GM19395 (cell line): ENCODE measurements at regions not wholly inside any gene's neighbourhood (a gene's known extent, or its start where the extent isn't known, plus 50 kb on each side); places are given as distances from the start of the nearest gene placed in this dataset.
"Not testable (repeated sequence)": the region's sequence is repeated elsewhere in the genome, so short reads cannot be mapped to it uniquely, and the experiment has no call there.

Experiments used
- ATAC-seq: cut with Tn5 transposase; IDR thresholded peaks from one replicate; pipeline ENCODE4 v1.9.1; 2021; ENCODE audit warnings: mild to moderate bottlenecking, moderate library complexity; ENCODE audit not compliant: unreplicated experiment

DNA sequence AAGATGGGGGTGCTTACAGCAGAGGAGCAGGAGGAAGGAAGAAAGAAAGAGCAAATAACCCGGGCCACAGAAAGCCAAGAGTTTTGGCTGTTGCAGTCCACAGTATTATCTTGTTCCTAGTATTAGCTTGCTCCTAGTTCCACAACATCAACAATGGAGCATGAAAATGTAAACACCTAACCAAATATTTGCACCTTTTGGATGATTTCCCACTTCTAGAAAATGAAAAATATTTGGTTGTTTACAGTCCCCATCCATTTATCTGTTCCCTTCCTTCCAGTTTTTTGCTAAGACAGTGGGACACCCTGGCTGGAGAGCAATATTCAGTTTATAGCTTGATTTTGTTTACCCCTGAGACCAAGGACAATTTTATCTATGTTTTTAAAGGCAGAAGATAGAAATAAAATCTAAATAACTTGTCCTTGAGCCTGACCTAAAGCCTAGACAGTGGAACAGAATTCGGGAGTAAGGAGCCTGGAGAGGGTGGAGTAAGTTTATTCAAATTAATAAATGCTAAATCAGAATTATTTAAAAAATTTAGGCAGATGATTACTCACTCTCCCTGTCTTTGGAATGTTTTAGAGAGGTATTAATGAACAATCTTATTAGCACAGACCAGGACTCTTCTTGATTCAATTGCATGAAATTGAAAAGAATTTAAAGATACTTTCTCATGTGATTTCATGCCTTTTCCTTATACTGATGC is 51.6 kb downstream of the RESF1 start:
- ATAC-seq: no peak

DNA sequence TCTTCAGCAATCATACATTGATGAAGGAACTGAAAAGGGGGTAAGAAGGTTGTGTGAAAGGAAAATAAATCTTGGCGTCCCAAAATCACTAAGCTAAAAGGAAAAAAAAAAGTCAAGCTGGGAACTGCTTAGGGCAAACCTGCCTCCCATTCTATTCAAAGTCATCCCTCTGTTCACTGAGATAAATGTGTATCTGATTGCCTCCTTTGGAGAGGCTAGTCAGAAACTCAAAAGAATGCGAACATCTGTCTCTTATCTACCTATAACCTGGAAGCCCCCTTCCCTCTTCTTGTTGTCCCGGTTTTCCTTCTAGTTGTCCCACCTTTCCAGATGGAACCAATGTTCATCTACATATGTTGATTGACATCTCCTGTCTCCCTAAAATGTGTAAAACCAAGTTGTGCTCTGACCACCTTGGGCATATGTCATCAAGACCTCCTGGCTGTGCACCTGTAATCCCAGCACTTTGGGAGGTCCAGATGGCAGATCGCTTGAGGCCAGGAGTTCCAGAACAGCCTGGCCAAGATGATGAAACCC is 53.1 kb downstream of the RESF1 start:
- no peak for ATAC-seq

DNA sequence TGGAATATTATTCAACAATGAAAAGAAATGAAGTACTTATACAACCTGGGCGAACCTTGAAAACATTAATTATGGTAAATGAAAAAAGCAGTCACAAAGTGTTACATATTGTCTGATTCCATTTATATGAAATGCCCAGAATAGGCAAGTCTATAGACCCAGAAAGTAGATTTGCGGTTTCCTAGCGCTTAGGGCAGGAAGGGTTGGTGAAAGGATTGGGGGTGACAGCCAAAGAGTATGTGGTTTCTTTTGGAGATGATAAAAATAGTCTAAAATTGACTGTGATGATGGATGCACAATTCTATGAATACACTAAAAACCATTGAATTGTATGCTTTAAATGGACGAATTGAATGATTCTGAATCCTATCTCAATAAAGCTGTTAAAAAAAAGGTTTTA is 55.8 kb downstream of the RESF1 start:
- no peak for ATAC-seq

DNA sequence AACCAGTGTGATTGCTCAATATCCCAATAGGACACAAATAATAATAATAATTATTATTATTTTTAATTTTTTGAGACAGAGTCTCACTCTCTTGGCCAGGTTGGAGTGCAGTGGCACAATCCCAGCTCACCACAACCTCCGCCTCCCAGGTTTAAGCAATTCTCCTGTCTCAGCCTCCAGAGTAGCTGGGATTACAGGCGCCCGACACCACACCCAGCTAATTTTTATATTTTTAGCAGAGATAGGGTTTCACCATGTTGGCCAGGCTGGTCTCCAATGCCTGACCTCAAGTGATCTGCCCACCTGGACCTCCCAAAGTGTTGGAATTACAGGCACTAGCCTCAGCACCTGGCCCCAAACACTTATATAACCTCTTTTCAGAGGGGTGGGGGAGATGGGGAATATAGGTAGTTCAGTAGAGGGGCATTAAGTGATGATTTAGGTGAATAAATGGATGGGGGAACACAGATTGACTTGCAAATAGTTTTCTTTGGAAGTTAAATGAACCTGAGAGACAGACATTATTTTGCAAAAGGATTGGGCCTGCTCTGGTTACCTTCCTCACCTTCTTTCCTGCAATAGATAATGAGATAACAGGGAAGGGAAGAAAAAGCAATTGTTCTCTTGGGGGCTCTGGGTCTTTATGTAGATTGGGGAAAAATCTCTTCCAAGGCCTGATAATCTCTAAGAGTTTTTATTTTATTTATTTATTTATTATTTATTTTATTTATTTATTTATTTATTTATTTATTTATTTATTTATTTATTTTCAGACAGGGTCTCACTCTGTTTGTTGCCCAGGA is 57.7 kb downstream of the RESF1 start:
- no peak for ATAC-seq

DNA sequence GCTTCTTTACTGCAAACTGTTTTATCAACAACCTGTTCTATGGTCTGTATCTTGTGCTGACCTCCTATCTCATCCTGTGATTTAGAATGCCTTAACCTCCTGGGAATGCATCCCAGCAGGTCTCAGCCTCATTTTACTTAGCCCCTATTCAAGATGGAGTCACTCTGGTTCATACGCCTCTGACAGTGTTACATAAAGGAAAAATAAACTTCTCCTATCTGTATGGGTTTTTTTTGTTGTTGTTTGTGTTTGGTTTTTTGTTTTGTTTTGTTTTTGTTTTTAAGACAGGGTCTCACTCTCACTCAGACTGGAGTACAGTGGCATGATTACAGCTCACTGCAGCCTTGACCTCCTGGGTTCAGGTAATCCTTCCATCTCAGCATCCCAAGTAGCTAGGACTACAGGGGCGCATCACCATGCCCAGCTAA is 62.1 kb downstream of the RESF1 start:
- ATAC-seq: no peak

DNA sequence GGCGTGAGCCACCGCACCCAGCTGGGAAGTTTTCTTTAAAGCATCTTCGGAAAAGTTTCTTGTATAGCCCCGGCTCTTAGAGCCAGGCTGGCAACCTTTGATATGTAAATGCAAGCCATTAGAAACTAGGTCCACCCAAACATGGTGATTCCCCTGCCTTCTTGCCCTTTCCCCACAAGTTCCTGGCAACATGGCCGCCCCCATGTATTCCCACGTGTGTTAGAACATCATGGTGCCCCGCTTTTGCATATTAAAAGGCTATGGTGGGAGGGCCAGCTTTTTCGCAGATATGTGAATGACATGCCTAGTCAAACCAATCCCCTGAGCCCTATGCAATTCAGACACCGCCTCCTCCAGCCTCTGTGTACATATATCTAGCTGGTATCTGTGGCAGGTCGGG is 63.2 kb downstream of the RESF1 start:
- not testable (repeated sequence) for ATAC-seq

DNA sequence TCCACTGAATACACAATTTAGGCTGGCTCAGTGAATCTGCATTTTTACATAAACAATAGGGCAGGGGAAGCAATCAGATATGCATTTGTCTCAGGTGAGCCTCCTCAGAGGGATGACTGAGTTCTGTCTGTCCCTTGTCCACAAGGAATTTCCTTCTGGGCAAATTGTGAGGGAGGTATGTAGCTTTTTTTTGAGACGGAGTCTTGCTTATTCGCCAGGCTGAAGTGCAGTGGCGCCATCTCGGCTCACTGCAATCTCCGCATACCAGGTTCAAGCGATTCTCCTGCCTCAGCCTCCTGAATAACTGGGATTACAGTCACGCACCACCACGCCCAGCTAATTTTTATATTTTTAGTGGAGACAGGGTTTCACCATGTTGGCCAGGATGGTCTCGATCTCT is 64.6 kb downstream of the RESF1 start:
- ATAC-seq: not testable (repeated sequence)

DNA sequence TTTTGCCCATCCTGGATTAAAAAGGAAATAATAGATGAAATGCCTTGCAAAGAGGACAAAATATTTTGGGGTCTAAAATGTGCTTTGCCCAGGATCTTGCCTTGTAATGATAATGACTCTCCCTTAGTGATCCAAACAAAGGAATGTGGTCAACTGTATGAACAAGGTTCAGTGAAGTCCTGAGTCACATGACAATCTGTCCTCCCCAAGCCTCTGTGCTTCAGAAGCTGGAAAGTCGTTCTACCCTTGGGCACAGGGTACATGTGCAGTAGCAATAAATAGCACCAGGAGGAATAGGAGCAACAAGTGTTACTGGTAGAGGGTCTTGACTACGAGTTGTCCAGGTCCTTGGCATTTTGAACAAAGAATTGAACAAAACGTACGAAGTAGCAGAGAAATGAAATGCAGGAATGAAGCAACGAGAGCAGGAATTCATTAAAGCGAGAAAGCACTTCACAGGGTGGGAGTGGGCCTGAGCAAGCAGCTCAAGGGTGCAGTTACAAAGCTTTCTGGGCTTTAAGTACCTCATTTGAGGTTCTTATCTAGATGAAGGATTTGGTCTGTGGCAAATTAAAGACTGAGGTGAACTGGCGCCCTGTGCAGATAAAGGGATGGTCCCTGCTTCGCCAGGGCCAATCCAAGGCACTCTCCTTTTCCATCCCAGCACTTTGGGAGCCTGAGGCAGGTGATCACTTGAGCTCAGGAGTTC is 65.8 kb downstream of the RESF1 start:
- ATAC-seq: no peak

DNA sequence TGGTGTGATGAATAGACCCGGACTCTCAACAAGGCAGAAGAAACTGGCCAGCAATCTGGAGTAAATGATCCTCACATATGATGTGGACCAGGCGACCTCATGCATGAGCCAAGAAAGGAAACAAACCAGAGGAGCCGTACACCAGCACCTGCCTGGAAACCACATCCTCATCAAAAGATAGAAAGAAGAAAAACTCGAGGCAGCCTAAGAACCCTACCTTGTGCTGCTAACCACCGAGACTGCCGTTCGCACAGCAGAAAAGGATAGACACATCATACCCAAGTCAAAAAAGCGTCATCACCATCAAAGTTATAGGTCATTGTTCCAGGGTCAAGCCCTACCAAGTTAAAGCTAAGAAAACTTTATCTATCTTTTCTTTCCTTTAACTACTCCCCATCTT is 66.7 kb downstream of the RESF1 start:
- peak; percentile 90 for ATAC-seq

DNA sequence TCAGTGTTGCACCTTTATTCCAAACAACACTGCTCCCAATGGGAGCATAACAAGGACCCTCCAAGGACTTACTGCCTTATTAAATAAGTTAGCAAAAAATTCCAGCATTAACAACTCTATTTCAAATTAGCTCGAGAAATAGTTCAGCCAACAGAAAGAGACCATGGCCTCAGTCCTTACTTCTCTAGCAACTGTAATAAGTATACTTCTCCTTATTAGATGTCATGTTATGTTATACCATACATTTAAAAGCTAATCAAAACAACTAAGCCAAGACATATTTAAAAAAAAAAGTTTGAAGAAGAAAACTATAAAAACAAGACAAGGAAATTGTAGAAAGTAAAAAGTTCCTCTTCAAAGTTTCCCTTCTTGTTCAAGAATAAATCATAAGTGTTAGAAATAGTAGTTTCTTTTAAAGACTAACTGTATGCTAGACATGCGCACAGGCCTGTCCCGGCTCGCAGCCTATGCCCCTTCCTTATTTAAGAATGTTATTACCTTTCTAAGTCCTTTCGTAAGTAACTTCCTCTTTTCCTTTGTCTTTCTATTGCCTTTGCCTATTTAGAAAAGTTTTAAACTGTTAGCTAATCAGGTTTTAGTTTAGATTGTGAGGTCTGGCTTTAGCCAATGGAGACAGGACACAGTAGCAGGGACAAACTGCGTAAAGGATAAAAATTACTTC is 68.6 kb downstream of the RESF1 start:
- ATAC-seq: no peak

DNA sequence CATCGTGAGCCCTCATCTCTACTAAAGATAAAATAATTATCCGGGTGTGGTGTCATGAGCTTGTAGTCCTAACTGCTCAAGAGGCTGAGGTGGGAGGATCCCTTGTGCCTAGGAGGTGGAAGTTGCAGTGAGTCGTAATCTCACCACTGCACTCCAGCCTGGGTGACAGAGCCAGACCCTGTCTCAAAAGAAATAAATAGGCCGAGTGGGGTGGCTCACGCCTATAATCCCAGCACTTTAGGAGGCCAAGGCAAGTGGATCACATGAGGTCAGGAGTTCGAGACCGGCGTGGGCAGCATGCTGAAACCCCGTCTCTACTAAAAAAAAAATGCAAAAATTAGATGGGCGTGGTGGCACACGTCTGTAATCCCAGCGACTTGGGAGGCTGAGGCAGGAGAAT is 70.9 kb downstream of the RESF1 start:
- ATAC-seq: no peak

DNA sequence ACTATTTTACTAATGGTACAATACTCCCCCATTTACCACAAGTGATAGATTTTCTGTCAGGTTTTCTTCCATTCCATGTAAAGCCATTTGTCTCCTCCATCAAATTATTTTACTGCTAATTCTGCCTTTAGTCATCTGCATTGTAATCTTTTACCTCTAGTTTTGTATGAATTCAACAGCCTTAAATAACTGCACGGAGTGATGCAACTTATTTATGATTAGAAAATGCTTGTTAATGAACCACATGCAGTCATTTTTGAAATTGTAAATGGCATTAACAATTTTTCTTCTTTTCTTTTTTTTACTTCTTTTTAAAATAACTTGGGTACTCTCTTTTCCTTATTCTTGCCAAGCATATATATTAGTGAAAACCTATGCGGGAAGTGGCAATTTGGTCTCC is 71.5 kb downstream of the RESF1 start:
- no peak for ATAC-seq

DNA sequence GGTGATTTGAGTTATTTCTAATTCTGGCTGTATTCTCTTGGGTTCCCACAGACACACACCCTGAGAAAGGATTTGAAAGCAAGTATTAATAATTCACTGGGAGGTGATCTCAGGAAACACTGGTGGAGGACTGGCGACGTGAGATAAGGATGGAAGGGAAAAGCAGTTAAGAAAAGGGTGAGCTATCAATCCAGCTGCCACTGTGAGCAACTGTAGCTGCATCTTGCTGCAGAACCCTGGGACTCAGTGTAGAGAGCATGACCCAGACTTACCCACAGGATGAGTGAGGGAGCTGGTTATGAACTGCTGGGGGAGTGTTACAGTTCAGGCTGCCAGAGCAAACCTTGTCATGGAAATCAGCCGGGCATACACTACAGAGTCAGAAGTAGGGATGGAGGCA is 71.9 kb downstream of the RESF1 start:
- no peak for ATAC-seq

DNA sequence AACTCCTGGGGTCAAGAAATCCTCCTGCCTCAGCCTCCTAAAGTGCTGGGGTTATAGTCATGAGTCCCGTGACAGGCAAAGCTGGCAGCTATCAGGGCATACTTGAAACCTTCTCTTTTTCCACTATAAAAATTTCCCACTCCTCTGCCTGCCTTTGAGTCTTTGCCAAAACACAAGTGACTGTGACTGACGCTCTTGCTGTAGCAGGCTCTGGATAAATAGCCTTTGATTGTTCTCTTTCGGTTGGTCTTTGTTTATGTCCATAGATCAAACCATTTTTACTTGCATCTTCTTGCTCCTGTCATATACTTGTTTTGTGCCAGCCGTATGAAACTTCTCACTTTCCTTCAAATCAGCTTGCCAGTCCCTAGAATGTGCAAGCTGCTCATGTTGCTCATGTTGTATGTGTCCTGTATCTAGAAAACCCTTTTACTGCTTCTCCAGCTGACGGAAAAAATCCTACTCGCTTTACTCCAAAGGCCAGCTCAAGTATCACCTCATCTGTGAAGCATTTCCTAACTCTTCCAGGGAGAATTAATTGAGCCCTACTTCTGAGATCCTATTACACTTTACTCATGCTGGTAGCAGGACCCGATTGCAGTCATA is 73.1 kb downstream of the RESF1 start:
- ATAC-seq: no peak

DNA sequence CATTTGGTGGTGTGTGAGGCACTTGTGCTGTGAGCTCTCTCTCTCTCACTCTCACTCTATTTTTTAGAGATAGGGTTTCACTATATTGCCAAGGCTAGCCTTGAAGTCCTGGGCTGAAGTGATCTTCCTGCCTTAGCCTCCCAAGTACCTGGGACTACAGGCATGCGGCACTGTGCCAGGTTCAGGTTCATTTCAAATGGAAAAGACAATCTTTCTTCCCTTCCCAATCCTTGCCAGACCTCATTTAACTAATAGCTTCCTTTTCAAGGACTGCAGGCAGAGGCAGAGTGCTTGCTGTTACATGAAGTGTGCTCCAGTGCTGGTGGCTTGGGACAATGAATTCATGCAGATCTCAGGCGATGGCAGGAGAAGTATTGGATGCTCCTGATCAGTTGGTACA is 73.2 kb upstream of the BICD1 start:
- ATAC-seq: no peak

DNA sequence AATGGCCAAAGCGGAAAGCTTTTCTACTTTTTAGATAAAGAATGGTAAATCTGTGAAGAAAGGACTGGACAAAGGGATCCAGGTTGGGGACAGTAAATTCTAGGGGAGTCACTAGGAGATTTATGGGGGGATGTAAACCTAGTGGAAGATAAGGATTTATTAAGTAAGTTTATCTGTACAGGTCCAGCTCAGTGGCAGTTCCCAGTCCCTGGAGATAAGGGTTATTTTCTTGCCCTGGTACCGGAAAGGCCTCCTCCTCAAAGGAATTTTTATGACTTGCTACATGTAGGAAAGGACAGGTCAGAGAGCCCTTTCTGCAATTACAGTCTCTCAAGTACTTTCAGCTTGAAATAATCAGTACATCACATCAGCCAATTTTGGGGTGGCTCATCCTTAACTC is 72.6 kb upstream of the BICD1 start:
- ATAC-seq: no peak

DNA sequence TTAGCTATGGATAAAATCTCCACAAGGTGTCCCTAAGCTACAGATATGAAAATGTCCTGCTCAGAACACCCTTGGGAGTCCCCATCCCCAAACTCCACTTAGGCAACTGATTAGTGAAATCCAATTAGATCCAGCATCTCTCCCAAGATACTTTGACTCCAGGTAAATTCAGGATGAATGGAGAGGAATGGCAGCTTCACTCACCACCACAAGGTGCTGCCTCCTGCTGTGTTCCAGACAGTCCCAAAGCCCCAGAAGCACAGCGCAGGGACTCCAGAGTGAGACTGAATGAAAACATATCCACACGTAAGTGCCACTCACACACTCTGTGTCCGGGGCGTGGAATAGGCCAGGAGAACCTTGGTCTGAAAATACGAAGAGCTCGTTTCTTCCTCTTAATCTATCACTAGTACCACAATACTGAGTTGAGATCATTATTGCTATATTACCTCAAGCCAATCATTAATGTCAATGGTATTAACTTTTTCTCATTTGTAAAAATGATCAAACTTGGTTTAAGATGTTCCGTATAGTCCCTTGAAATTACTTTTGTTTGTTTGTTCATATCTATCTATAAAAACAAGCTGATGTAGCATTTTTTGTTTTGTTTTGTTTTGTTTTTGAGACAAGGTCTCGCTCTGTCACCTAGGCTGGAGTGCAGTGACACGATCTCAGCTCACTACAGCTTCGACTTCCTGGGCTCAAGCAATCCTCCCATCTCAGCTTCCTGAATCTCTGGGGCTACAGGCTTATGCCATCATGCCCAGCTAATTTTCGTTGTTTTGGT is 70.0 kb upstream of the BICD1 start:
- ATAC-seq: no peak

DNA sequence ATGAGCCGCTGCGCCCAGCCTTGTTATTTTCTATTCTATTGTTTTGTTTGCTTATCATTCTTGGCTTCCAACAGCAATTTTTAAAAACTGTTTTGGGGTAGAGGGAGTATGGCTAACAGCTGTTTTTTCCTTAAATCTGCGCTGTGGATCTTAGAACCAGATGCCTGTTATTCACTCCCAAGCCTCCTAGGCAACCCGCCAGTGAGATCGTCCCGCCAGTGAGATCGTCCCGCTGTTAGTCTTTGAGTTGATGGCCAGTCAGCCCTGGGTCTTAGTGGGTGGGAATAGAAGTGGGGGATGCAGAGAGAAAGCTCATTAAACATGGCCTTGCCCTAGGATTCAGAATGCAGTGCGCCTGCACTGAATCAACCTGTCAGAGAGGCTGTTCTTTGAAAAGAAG is 67.3 kb upstream of the BICD1 start:
- no peak for ATAC-seq

DNA sequence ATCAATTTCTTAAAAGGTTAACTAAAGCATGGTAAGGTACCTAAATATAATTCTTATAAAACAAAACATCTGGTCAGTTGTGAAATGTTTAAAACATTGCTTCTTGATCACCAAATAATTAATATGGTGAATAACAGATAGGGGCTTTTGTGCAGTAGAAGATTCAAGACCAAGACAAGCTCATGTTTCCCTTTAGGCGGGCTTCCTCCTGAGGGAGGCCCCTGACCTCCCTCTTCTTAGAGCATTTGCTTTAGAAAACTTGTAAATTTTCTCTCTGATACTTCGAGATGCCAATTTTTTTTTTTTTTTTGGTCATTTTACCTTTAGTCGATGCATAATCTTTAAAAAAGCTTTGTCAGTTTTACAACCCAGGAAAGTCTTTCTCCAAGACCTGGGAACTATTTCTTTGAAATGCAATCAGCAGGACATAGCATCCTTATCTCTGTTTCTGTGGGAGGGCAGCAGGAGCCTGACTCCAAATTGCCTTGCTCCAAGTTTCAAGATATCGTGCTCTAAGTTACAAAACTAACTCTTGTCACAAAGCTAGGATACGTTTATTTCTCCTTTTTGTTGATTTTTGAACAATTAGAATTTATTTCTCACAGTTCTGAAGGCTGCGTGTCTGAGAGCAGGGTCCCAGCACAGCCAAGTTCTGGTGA is 66.6 kb upstream of the BICD1 start:
- no peak for ATAC-seq
